ENCODE measurements at regions not wholly inside any gene's neighbourhood (a gene's known extent, or its start where the extent isn't known, plus 50 kb on each side); places are given as distances from the start of the nearest gene placed in this dataset.

GRCh38 chr13:59279028-59279427 lies 884.7 kb downstream of the DIAPH3 start:
- TF ChIP-seq, protein P1, sequence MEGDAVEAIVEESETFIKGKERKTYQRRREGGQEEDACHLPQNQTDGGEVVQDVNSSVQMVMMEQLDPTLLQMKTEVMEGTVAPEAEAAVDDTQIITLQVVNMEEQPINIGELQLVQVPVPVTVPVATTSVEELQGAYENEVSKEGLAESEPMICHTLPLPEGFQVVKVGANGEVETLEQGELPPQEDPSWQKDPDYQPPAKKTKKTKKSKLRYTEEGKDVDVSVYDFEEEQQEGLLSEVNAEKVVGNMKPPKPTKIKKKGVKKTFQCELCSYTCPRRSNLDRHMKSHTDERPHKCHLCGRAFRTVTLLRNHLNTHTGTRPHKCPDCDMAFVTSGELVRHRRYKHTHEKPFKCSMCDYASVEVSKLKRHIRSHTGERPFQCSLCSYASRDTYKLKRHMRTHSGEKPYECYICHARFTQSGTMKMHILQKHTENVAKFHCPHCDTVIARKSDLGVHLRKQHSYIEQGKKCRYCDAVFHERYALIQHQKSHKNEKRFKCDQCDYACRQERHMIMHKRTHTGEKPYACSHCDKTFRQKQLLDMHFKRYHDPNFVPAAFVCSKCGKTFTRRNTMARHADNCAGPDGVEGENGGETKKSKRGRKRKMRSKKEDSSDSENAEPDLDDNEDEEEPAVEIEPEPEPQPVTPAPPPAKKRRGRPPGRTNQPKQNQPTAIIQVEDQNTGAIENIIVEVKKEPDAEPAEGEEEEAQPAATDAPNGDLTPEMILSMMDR (IDR thresholded peaks at IDR 0.05): no peak
- no peak for TF ChIP-seq POLR2A (IDR thresholded peaks at IDR 0.05)
